ENCODE measurements at regions not wholly inside any gene's neighbourhood (a gene's known extent, or its start where the extent isn't known, plus 50 kb on each side); places are given as distances from the start of the nearest gene placed in this dataset.

DNA sequence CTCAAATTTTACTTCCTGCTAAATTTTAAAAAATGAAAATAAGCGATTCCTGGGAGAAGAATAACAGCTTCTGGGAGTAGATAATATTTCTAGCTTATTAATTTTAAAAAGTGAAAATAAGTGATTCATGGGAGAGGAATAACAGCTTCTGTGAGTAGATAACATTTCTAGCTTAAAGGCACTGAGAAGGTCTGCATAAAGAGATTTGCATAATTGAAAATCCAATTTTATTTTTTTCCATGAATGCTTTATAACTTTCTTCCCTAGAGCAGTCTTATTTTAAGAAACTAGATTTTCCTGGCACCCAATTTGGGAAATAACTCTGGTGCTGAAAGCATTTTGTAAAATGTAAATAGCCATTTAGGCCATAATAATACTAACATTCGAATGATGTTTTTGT lies 65.9 kb upstream of the ASTN2 start:
- no peak for DNase-seq

DNA sequence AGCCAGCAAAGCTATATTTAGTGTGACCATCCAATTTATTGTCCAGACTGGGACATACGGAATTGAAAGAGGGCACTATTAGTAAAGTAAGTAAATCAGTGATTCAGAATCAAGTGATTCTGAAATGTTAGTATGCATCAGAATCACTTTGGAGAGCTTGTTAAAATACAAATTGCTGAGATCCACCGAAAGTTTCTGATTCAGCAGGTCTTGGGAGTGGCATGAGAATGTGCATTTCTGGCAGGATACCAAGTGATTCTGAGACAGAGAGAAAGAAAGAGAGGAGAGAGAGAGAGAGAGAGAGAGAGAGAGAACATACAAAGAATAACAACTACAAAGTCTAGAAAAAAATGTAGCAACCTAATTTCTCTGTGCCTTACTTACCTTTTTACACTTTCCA lies 65.4 kb upstream of the ASTN2 start:
- DNase-seq = no peak

DNA sequence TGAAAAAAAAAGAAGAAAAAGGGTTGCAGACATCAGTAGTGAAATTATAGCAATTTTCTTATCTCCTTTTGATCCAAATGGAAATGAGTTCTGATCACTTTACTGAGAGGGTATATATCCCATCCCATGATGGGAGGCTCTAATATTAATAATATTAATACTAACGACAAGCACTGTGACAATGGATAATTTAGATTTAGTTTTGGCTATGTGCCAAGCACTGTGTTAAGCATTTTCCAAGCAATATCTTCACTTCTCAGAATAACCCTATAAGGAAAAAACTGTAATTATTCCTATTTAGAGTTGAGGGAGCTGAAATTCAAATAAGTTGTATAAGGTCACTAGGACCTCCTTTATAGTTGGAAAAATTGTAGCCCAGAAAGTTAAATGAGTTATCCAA lies 58.4 kb upstream of the ASTN2 start:
- DNase-seq = no peak

DNA sequence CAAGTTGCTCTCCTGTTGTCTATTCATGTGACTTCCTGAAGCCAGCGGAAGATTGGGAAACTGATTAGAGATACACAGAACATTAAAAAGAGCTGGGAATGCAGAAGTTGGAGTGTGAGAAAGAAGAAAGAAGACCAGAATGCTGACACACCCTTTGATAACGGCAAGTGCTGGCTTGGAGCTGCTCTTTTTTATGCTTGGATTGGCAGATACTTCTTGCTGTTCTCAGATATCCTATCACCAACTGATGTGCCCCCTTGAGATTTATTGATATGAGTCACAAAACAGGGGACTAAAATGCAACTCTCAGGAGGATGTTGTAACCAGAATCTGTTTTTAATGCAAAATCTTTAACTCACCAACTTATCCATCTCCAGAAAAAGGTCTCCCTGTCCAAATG lies 56.0 kb upstream of the ASTN2 start:
- no peak for DNase-seq

DNA sequence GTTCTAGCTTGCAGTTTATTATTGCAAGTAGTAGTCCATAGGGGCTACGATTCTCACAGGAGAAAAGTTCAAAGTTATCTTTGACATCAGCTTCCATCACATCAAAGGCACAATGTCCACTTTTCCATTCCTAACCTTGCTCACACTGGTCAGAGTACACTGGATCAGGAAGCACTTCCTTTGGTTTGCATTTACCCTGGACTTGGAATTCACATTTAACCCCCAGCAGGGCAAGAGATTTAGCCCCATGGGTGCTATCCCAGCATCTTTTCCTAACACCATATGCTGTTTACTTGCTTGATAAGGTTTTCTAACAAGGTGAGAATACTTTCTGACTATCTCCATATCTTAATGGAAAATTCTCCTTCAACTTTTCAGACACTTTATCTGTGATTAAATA lies 55.6 kb upstream of the ASTN2 start:
- DNase-seq = no peak

DNA sequence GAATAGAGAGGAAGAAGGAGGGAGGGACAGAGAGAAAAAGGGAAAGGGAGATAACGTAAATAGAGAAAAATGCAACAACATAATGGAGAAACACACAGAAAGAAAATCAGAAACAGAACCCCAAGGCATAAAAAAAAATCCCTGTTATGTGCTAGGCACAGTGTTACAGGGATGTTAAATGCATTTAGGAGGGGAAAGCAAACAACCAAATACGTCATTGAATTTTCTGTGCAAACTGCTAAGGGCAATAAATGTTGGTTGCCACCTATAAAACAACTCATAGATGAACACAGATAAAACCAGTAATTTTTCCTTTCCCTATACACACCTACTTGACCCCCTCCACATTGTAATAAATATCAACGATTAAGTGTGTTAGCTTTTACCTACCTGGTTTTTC lies 51.3 kb upstream of the ASTN2 start:
- no peak for DNase-seq

DNA sequence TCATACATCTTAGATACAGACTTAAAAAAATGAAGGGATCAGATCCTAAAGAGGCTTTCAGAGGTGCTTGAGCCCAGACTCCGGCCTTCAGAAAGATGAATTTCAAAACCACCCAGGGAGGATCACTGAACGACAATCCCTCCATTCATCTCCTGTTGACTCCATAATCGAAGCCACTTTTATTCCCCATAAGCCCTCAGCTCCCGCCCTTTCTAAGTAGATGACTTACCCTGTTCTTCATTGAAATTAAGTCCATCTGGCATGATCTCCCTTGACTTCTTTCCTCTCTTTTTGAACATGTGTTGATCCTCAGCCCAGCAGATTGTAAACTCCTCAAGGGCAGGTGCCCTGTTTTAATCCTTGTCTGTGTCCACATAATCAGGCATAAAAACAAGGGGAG lies 50.8 kb upstream of the ASTN2 start:
- no peak for DNase-seq

DNA sequence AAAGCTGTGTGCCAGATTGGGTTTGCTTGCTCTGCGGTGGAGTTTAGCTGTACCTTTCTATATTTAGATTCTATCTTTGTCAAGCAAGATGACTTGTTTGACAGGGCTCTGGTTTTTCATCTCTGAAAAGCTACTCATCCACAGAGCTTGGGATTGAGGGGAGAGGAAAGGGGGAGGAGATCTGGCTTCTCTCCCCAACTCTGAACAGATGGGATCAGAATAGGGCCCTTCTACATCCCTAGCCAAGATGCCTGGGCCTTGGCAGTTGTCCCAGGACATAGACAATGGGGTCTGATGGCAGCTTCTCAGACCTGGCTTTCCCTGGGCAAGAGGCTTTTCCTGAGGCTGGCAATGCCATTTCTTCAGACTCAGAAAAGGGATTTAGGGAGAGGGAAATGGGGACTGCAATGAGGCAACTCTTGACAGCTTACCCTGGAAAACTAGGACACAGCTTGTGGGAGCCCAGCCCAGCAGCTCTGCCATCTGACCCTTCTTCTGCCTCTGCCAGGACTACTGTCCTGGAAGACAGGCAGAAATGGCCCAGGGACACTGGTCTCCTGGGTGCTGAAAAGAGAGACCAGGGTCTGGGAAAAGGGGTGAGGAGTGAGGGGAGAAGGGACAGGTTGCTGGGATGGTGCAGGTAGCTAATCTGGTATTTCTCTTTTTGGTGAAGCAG lies 50.2 kb upstream of the ASTN2 start:
- no peak for DNase-seq
